Panc1 (cell line): ENCODE measurements at regions not wholly inside any gene's neighbourhood (a gene's known extent, or its start where the extent isn't known, plus 50 kb on each side); places are given as distances from the start of the nearest gene placed in this dataset.

ENCODE experiments used
- ATAC-seq: fragments of 200-7000 bp; cut with Tn5 transposase; 2 replicates; pipeline ENCODE4 v1.9.1; 2020; ENCODE audit warnings: mild to moderate bottlenecking, moderate library complexity
- BruUV-seq: library from RNA; stranded (reverse); fragments of 400-500 nt; replicated peaks from 2 replicates; lab custom pipeline; 2021; lab: Mats Ljungman, UMichigan
- CTCF ChIA-PET: fragments of 300-600 bp; sonication (Branson Sonifier 250); formaldehyde crosslinking; loops from one replicate; lab custom pipeline; 2022; ENCODE audit warnings: antibody characterized with exemption; lab: Charles Lee
- POLR2A ChIA-PET: fragments of 300-600 bp; sonication (Branson Sonifier 250); formaldehyde crosslinking; loops from one replicate; lab custom pipeline; 2022; ENCODE audit warnings: antibody characterized with exemption; lab: Charles Lee
- DNase-seq: peaks from one replicate; pipeline ENCODE4 v3.0.0-alpha.2; 2010; ENCODE audit warnings: low read depth, low spot score
- H3K27ac ChIP-seq: 2 replicates; pipeline ENCODE4 v1.5.1; 2011; ENCODE audit warnings: mild to moderate bottlenecking, low read length, inconsistent platforms
- H3K27me3 ChIP-seq: fragments of 200-500 bp; sonication (Bioruptor generic); 2 replicates; pipeline ENCODE4 v1.6.0; 2014; ENCODE audit warnings: low read length, inconsistent platforms; ENCODE audit not compliant: control insufficient read depth, insufficient read depth
- H3K36me3 ChIP-seq: fragments of 200-500 bp; sonication (Bioruptor generic); 2 replicates; pipeline ENCODE4 v1.5.1; 2014; ENCODE audit warnings: inconsistent platforms, mild to moderate bottlenecking, low read length, moderate library complexity; ENCODE audit not compliant: control insufficient read depth, insufficient read depth
- H3K4me1 ChIP-seq: 2 replicates; pipeline ENCODE4 v1.5.1; 2011; ENCODE audit warnings: inconsistent platforms, mild to moderate bottlenecking, low read length, moderate library complexity; ENCODE audit not compliant: control insufficient read depth, insufficient read depth
- H3K4me3 ChIP-seq, 2 experiments: 2 replicates each; pipeline ENCODE4 v1.5.1; 2011 to 2012; ENCODE audit warnings: low read depth in 2 of 2, low read length in 2 of 2, mild to moderate bottlenecking in 2 of 2, inconsistent platforms in 1 of 2, moderate library complexity in 1 of 2
- H3K9me3 ChIP-seq: fragments of 200-500 bp; sonication (Bioruptor generic); 2 replicates; pipeline ENCODE4 v1.5.1; 2014; ENCODE audit warnings: low read depth, mild to moderate bottlenecking, inconsistent platforms, low read length, moderate library complexity; ENCODE audit not compliant: control insufficient read depth, insufficient read depth
- POLR2AphosphoS5 ChIP-seq: IDR thresholded peaks from 2 replicates; pipeline ENCODE4 v1.6.1; 2012; ENCODE audit warnings: mild to moderate bottlenecking, low read depth, low read length, moderate library complexity
- SIN3A ChIP-seq: IDR thresholded peaks from 2 replicates; pipeline ENCODE4 v1.6.1; 2012; ENCODE audit warnings: low read depth, mild to moderate bottlenecking, low read length, moderate library complexity, borderline replicate concordance; ENCODE audit not compliant: insufficient read depth
- TCF7L2 ChIP-seq: IDR thresholded peaks from 2 replicates; pipeline ENCODE4 v1.6.1; 2011; ENCODE audit warnings: mild to moderate bottlenecking, low read depth, low read length, inconsistent platforms
- in situ Hi-C: cut with HindIII; loops from 2 replicates; pipeline ENCODE4 v1.10.0; 2016; ENCODE audit warnings: low sequenced_read_pairs, low pct_unique_long_range_greater_than_20kb
- intact Hi-C: fragments of 100-400 bp; cut with micrococcal nuclease; formaldehyde crosslinking; loops from one replicate; pipeline ENCODE4 v1.10.0; 2022; ENCODE audit not compliant: unreplicated experiment
- TF ChIP-seq, protein P1 (sequence below): fragments of 450-650 bp; IDR thresholded peaks from 2 replicates; pipeline ENCODE4 v1.5.1; 2017; ENCODE audit warnings: mild to moderate bottlenecking
- TF ChIP-seq, protein P2 (sequence below), 2 experiments: IDR thresholded peaks; 2 replicates each; pipeline ENCODE4 v1.6.1; 2011 to 2012; ENCODE audit warnings: low read depth in 2 of 2, control low read depth in 1 of 2, low read length in 1 of 2, mild to moderate bottlenecking in 1 of 2, moderate library complexity in 1 of 2; ENCODE audit not compliant: insufficient read depth in 1 of 2

DNA sequence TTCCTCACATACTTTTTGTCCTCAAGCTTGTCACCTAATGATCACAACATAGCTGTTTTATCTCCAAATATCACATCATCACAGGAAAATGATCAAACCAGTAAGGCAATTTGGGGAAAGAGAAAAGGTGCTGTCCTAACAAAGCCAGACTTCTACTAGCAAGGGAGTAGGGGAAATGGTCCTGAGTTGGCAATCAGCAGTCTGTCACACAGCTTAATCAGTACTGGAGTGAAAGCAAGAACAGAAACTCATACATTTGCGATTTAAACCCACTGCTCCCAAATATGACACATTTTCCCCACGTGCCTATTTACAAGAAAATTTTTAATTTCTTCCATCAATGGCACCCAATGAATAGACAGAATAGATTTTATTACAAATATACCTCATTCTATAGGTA lies 546.8 kb upstream of the FMR1 start:
- ATAC-seq (no peak), DNase-seq (no peak)
- no peaks in the 10 kb centered on the region for H3K9me3 ChIP-seq
- BruUV-seq, result no TSS peak
- no peak overlapping the region for H3K4me3 ChIP-seq
- POLR2A ChIA-PET, result no interaction called here
- intact Hi-C loops (no loop called here), in situ Hi-C loops (no loop called here)
- no peaks in the 10 kb centered on the region for H3K4me1 ChIP-seq
- no peaks in the 10 kb centered on the region for H3K27me3 ChIP-seq
- CTCF ChIA-PET, result no interaction called here
- H3K27ac ChIP-seq, result no peak overlapping the region
- no peaks in the 10 kb centered on the region for H3K36me3 ChIP-seq
- TF ChIP-seq SIN3A (no peak), POLR2AphosphoS5 (no peak), TCF7L2 (no peak)
- TF ChIP-seq, protein P1, sequence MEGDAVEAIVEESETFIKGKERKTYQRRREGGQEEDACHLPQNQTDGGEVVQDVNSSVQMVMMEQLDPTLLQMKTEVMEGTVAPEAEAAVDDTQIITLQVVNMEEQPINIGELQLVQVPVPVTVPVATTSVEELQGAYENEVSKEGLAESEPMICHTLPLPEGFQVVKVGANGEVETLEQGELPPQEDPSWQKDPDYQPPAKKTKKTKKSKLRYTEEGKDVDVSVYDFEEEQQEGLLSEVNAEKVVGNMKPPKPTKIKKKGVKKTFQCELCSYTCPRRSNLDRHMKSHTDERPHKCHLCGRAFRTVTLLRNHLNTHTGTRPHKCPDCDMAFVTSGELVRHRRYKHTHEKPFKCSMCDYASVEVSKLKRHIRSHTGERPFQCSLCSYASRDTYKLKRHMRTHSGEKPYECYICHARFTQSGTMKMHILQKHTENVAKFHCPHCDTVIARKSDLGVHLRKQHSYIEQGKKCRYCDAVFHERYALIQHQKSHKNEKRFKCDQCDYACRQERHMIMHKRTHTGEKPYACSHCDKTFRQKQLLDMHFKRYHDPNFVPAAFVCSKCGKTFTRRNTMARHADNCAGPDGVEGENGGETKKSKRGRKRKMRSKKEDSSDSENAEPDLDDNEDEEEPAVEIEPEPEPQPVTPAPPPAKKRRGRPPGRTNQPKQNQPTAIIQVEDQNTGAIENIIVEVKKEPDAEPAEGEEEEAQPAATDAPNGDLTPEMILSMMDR, result no peak
- TF ChIP-seq, protein P2, sequence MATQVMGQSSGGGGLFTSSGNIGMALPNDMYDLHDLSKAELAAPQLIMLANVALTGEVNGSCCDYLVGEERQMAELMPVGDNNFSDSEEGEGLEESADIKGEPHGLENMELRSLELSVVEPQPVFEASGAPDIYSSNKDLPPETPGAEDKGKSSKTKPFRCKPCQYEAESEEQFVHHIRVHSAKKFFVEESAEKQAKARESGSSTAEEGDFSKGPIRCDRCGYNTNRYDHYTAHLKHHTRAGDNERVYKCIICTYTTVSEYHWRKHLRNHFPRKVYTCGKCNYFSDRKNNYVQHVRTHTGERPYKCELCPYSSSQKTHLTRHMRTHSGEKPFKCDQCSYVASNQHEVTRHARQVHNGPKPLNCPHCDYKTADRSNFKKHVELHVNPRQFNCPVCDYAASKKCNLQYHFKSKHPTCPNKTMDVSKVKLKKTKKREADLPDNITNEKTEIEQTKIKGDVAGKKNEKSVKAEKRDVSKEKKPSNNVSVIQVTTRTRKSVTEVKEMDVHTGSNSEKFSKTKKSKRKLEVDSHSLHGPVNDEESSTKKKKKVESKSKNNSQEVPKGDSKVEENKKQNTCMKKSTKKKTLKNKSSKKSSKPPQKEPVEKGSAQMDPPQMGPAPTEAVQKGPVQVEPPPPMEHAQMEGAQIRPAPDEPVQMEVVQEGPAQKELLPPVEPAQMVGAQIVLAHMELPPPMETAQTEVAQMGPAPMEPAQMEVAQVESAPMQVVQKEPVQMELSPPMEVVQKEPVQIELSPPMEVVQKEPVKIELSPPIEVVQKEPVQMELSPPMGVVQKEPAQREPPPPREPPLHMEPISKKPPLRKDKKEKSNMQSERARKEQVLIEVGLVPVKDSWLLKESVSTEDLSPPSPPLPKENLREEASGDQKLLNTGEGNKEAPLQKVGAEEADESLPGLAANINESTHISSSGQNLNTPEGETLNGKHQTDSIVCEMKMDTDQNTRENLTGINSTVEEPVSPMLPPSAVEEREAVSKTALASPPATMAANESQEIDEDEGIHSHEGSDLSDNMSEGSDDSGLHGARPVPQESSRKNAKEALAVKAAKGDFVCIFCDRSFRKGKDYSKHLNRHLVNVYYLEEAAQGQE (IDR thresholded peaks at IDR 0.05; ENCODE audit: insufficient read depth in 1 of 2, low read depth in 2 of 2, low read length in 1 of 2), result no peak

DNA sequence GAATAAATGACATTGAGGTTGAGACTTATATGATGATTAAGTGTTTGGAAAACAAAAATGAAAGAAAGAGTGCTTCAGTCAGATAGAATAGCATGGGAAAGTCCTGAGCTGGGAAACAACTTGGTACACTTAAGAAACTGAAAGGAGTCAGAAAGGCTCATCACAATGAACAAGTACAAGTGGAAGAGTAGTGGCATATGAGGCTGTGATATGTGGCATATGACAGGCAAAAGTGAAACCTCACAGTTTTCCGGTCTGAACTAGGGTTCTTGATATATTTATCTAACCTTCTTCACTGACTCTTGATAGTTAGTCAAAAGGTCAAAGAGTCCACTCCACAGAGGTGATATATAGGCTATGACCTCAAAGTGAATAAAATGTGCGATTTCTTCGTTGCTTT lies 537.1 kb upstream of the CXorf51A start:
- intact Hi-C loops (no loop called here), in situ Hi-C loops (no loop called here)
- Histone ChIP-seq H3K27me3 (no peaks in the 10 kb centered on the region), H3K9me3 (no peaks in the 10 kb centered on the region), H3K4me3 (no peak overlapping the region), H3K4me1 (no peaks in the 10 kb centered on the region), H3K36me3 (no peaks in the 10 kb centered on the region), H3K27ac (no peak overlapping the region)
- DNase-seq, result no peak
- BruUV-seq, result no TSS peak
- no peak for ATAC-seq
- ChIA-PET CTCF (no interaction called here), POLR2A (no interaction called here)
- TF ChIP-seq, protein P1, result no peak
- TF ChIP-seq TCF7L2, result no peak

DNA sequence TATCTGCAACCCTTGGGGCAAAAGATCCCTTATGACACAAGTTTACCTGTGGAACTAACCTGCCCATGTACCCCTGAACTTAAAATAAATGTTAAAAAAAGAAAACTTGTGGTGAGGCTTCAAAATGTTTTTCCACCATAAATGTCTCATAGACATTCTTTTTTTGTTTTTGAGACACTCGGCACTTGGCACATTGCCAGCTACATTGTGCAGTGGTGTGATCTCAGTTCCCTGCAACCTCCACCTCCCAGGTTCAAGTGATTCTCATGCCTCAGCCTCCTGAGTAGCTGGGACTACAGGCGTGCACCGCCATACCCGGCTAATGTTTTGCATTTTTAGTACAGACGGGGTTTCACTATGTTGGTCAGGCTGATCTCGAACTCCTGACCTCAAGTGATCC lies 528.9 kb upstream of the CXorf51A start:
- intact Hi-C loops, result no loop called here
- Histone ChIP-seq H3K4me3 (no peak overlapping the region), H3K27ac (no peak overlapping the region), H3K4me1 (no peaks in the 10 kb centered on the region), H3K36me3 (no peaks in the 10 kb centered on the region), H3K27me3 (no peaks in the 10 kb centered on the region), H3K9me3 (no peaks in the 10 kb centered on the region)
- CTCF ChIA-PET, result no interaction called here
- POLR2A ChIA-PET, result no interaction called here
- ATAC-seq, result no peak
- in situ Hi-C loops, result no loop called here
- no TSS peak for BruUV-seq
- no peak for DNase-seq
- TF ChIP-seq, protein P2 (IDR thresholded peaks at IDR 0.05; ENCODE audit: insufficient read depth in 1 of 2, low read depth in 2 of 2, low read length in 1 of 2), result no peak
- TF ChIP-seq TCF7L2, result no peak
- no peak for TF ChIP-seq SIN3A
- TF ChIP-seq, protein P1, result no peak
- TF ChIP-seq POLR2AphosphoS5, result no peak
